ENCODE measurements at regions not wholly inside any gene's neighbourhood (a gene's known extent, or its start where the extent isn't known, plus 50 kb on each side); places are given as distances from the start of the nearest gene placed in this dataset.

GRCh38 chr5:125266106-125266505 is 519.7 kb upstream of the ZNF608 start:
- TF ChIP-seq CTCF (IDR thresholded peaks at IDR 0.05) (no peak), POLR2A (IDR thresholded peaks at IDR 0.05) (no peak)
